ENCODE measurements at regions not wholly inside any gene's neighbourhood (a gene's known extent, or its start where the extent isn't known, plus 50 kb on each side); places are given as distances from the start of the nearest gene placed in this dataset.

DNA sequence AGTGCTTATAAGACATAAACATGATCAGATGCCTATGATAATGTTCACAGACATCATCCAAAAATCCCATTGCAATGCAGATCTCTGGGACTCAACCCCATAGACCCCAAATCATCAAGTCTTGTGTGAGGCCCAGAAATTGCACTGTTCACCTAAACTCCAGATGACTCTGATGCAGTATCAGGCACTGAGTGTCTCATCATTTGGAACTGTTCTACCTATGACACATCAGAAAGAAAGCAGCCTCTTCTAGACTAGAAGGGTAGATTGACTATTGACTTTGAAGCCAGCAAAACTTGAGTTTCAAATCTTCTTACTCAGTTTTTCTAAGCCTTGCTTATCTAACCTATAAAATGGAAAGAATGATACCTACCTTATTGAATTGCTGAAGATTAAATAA, 58.7 kb upstream of the PAPPA start:
- TF ChIP-seq, protein P1, sequence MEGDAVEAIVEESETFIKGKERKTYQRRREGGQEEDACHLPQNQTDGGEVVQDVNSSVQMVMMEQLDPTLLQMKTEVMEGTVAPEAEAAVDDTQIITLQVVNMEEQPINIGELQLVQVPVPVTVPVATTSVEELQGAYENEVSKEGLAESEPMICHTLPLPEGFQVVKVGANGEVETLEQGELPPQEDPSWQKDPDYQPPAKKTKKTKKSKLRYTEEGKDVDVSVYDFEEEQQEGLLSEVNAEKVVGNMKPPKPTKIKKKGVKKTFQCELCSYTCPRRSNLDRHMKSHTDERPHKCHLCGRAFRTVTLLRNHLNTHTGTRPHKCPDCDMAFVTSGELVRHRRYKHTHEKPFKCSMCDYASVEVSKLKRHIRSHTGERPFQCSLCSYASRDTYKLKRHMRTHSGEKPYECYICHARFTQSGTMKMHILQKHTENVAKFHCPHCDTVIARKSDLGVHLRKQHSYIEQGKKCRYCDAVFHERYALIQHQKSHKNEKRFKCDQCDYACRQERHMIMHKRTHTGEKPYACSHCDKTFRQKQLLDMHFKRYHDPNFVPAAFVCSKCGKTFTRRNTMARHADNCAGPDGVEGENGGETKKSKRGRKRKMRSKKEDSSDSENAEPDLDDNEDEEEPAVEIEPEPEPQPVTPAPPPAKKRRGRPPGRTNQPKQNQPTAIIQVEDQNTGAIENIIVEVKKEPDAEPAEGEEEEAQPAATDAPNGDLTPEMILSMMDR (IDR thresholded peaks at IDR 0.05; ENCODE audit: low read depth, low read length), result no peak
- no peak for DNase-seq (ENCODE audit: extremely low read depth, low read depth)

GRCh38 chr9:116095403-116095802, 58.2 kb upstream of the PAPPA start:
- DNase-seq (ENCODE audit: extremely low read depth, low read depth), result no peak
- TF ChIP-seq, protein P1 (IDR thresholded peaks at IDR 0.05; ENCODE audit: low read depth, low read length), result no peak

- TF ChIP-seq, protein P1 (IDR thresholded peaks at IDR 0.05; ENCODE audit: low read depth, low read length), result no peak
- no peak for DNase-seq (ENCODE audit: extremely low read depth, low read depth)
Observed at GRCh38 chr9:116096046-116096445, 57.5 kb upstream of the PAPPA start.

GRCh38 chr9:116096853-116097252, 56.7 kb upstream of the PAPPA start:
- no peak for DNase-seq (ENCODE audit: extremely low read depth, low read depth)
- TF ChIP-seq, protein P1 (IDR thresholded peaks at IDR 0.05; ENCODE audit: low read depth, low read length), result no peak

- DNase-seq (ENCODE audit: extremely low read depth, low read depth), result no peak
- TF ChIP-seq, protein P1 (IDR thresholded peaks at IDR 0.05; ENCODE audit: low read depth, low read length), result no peak
Observed at GRCh38 chr9:116098476-116098875, 55.1 kb upstream of the PAPPA start.

DNA sequence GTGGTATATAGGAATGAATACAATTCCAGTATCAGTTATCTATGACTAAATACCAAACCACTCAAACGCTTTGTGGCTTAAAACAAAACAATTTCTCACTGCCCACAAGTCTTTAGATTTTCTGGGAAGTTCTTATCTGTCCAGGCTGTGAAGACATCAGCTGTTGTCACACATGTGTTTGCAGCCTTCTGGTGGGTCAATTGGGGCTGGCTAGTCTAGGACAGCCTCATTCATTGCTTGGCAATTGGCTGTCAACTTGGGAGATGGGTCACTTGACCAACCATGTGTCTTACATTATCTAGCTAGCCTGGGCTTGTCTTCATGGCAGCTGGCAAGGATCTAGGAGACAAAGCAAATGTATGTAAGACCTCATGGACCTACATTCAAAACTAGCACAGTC, 53.8 kb upstream of the PAPPA start:
- no peak for DNase-seq (ENCODE audit: extremely low read depth, low read depth)
- TF ChIP-seq, protein P1 (IDR thresholded peaks at IDR 0.05; ENCODE audit: low read depth, low read length), result no peak

DNA sequence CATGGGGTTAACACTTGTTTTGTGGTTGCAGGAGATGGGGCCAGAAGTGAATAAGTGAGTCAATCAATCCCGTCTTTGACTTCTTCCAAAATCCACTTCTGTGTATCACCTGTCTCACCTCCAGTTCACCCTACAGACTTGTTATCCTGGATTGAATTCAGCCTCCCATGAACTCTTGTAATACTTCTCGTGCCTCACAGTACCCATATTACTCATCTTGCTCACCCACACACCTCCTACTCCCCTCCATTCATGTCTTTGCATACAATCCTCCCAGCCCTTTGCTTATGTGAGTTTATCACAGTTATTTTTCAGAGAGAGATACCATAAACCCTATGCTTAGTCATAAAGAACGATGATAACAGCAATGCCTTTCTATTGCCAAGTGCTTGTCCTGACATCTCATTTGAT, 52.9 kb upstream of the PAPPA start:
- TF ChIP-seq, protein P1 (IDR thresholded peaks at IDR 0.05; ENCODE audit: low read depth, low read length), result no peak
- no peak for DNase-seq (ENCODE audit: extremely low read depth, low read depth)

Measured in AG09319 (cell line).